Stomach (tissue), 4 donors: ENCODE measurements at regions not wholly inside any gene's neighbourhood (a gene's known extent, or its start where the extent isn't known, plus 50 kb on each side); places are given as distances from the start of the nearest gene placed in this dataset.

ENCODE experiments used
- EP300 ChIP-seq: sonication (generic); formaldehyde crosslinking; IDR thresholded peaks from one replicate; pipeline ENCODE4 v1.6.1; 2017; ENCODE audit warnings: antibody characterized with exemption
- POLR2A ChIP-seq, 4 donors: fragments of 450-650 bp; IDR thresholded peaks; one replicate each; pipeline ENCODE4 v1.6.1; 2016; ENCODE audit warnings: antibody characterized with exemption in 4 of 4, control low read depth in 2 of 4, mild to moderate bottlenecking in 1 of 4, moderate library complexity in 1 of 4
- TF ChIP-seq, protein P1 (sequence below), 7 experiments: fragments of 450-650 bp in 4 of 7; fragments of 200-600 bp in 3 of 7; sonication (generic) in 3 of 7; IDR thresholded peaks; one replicate each; pipeline ENCODE4 v1.5.1; 2016 to 2019; ENCODE audit warnings: antibody characterized with exemption in 7 of 7, control low read depth in 2 of 7, mild to moderate bottlenecking in 1 of 7

DNA sequence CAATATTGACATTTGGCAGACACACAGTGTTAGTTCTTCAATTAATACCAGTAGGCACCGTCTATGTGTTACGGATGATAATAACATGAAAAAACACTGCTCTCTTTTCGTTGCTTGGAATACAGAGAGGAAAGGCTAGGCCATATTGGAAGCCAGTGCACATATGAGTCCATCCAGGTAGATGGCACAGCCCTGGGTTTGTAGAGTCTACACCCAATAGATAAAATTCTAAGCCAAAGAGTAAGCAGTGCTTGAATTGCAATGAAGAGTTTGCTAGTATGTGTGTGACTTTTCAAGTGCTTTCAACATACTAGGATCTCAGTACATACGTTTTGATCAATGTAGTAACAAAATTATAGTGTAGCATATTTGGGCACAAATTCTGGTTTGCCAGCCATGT, 243.3 kb upstream of the AVPR1A start:
- TF ChIP-seq, protein P1, sequence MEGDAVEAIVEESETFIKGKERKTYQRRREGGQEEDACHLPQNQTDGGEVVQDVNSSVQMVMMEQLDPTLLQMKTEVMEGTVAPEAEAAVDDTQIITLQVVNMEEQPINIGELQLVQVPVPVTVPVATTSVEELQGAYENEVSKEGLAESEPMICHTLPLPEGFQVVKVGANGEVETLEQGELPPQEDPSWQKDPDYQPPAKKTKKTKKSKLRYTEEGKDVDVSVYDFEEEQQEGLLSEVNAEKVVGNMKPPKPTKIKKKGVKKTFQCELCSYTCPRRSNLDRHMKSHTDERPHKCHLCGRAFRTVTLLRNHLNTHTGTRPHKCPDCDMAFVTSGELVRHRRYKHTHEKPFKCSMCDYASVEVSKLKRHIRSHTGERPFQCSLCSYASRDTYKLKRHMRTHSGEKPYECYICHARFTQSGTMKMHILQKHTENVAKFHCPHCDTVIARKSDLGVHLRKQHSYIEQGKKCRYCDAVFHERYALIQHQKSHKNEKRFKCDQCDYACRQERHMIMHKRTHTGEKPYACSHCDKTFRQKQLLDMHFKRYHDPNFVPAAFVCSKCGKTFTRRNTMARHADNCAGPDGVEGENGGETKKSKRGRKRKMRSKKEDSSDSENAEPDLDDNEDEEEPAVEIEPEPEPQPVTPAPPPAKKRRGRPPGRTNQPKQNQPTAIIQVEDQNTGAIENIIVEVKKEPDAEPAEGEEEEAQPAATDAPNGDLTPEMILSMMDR (IDR thresholded peaks at IDR 0.05): no peak
- TF ChIP-seq POLR2A (IDR thresholded peaks at IDR 0.05) (no peak), EP300 (no peak)
